K562 (cell line): ENCODE measurements at regions not wholly inside any gene's neighbourhood (a gene's known extent, or its start where the extent isn't known, plus 50 kb on each side); places are given as distances from the start of the nearest gene placed in this dataset.

Experiments used
- ATAC-seq: fragments of 200-7000 bp; cut with Tn5 transposase; 3 replicates; pipeline ENCODE4 v1.9.1; 2020; ENCODE audit warnings: moderate library complexity
- BruUV-seq: library from RNA; stranded (reverse); fragments of 400-500 nt; replicated peaks from 2 replicates; lab custom pipeline; 2021; lab: Mats Ljungman, UMichigan
- CTCF ChIA-PET: fragments of 300-600 bp; formaldehyde crosslinking; extraction: SDS; loops from one replicate; lab custom pipeline; 2021; ENCODE audit warnings: low intra/inter-chr PET ratio; lab: Yijun Ruan, JAX
- POLR2A ChIA-PET: fragments of 300-600, 350-650 bp; sonication (Branson Sonifier 250); formaldehyde crosslinking; extraction: SDS; loops from one replicate; lab custom pipeline; 2021; ENCODE audit warnings: antibody characterized with exemption, inconsistent platforms; lab: Yijun Ruan, JAX
- DNase-seq, 4 experiments: peaks; one replicate each; pipeline versions ENCODE4 v3.0.0 to v3.0.0-alpha.2; 2011 to 2018; ENCODE audit warnings: low spot score in 3 of 4, mixed read lengths in 3 of 4; ENCODE audit errors: extremely low read depth in 1 of 4
- FAIRE-seq: peaks from 2 replicates; lab custom pipeline; 2011; peaks lifted over from hg19 to GRCh38; lab: Jason Lieb, UNC
- H2AFZ ChIP-seq: 2 replicates; pipeline ENCODE4 v1.6.0; 2011; ENCODE audit warnings: low read depth, low read length, control low read depth, inconsistent platforms
- H3K27ac ChIP-seq: fragments of 200-600 bp; 3 replicates; pipeline ENCODE4 v1.8.0; 2011; ENCODE audit warnings: low read depth, mild to moderate bottlenecking, control low read depth, inconsistent platforms, low read length, moderate library complexity, mixed read lengths; ENCODE audit errors: extremely low read depth
- H3K27me3 ChIP-seq, 2 experiments: fragments of 300-600 bp in 1 of 2; 2 replicates in 1 of 2; 3 replicates in 1 of 2; pipeline versions ENCODE4 v1.6.0 to v1.8.0; 2011; ENCODE audit warnings: inconsistent platforms in 2 of 2, low read length in 2 of 2, mild to moderate bottlenecking in 1 of 2, mixed read lengths in 1 of 2, moderate library complexity in 1 of 2; ENCODE audit not compliant: control insufficient read depth in 2 of 2, insufficient read depth in 2 of 2
- H3K36me3 ChIP-seq: fragments of 300-600 bp; 3 replicates; pipeline ENCODE4 v1.8.0; 2011; ENCODE audit warnings: mild to moderate bottlenecking, low read length, inconsistent platforms; ENCODE audit not compliant: control insufficient read depth, insufficient read depth
- H3K4me1 ChIP-seq, 2 experiments: fragments of 200-600 bp in 1 of 2; replicated peaks in 1 of 2; 2 replicates in 1 of 2; 3 replicates in 1 of 2; pipeline versions ENCODE4 v1.5.1 to v1.8.0; 2011; ENCODE audit warnings: inconsistent platforms in 2 of 2, low read length in 2 of 2, mild to moderate bottlenecking in 1 of 2, mixed read lengths in 1 of 2, moderate library complexity in 1 of 2; ENCODE audit not compliant: control insufficient read depth in 2 of 2, insufficient read depth in 2 of 2
- H3K4me2 ChIP-seq: 2 replicates; pipeline ENCODE4 v1.6.1; 2011; ENCODE audit warnings: low read length, control low read depth, inconsistent platforms, mixed read lengths; ENCODE audit not compliant: insufficient read depth
- H3K4me3 ChIP-seq: fragments of 200-600 bp; sonication (generic), shearing (Covaris generic); 2 replicates; pipeline ENCODE4 v1.5.1; 2016; ENCODE audit warnings: control low read depth, inconsistent platforms
- H3K79me2 ChIP-seq: fragments of 200-600 bp; 3 replicates; pipeline ENCODE4 v1.8.0; 2011; ENCODE audit warnings: low read length, inconsistent platforms; ENCODE audit not compliant: control insufficient read depth, insufficient read depth
- H3K9ac ChIP-seq, 2 experiments: 2 replicates each; pipeline versions ENCODE4 v1.6.0 to v1.6.1; 2011; ENCODE audit warnings: low read depth in 2 of 2, low read length in 2 of 2, control low read depth in 1 of 2, inconsistent platforms in 1 of 2, mild to moderate bottlenecking in 1 of 2, mixed read lengths in 1 of 2; ENCODE audit not compliant: insufficient read depth in 1 of 2
- H3K9me1 ChIP-seq: one replicate; pipeline ENCODE4 v1.6.0; 2011; ENCODE audit warnings: inconsistent platforms, mild to moderate bottlenecking, low read length, moderate library complexity; ENCODE audit not compliant: control insufficient read depth, insufficient read depth
- H3K9me3 ChIP-seq: replicated peaks from 2 replicates; pipeline ENCODE4 v1.5.1; 2011; ENCODE audit warnings: low read depth, low read length, inconsistent platforms; ENCODE audit not compliant: control insufficient read depth, insufficient read depth
- H4K20me1 ChIP-seq: replicated peaks from 2 replicates; pipeline ENCODE4 v1.6.1; 2011; ENCODE audit warnings: low read length, inconsistent platforms, mixed read lengths; ENCODE audit not compliant: control insufficient read depth, insufficient read depth
- ADNP ChIP-seq: fragments of 200-800 bp; sonication (Bioruptor generic); IDR thresholded peaks from 2 replicates; pipeline ENCODE4 v1.6.1; 2016; ENCODE audit warnings: missing genetic modification characterization, missing compliant biosample characterization
- CBX5 ChIP-seq: IDR thresholded peaks from 2 replicates; pipeline ENCODE4 v1.6.1; 2014; ENCODE audit warnings: low read depth, borderline replicate concordance
- MLLT1 ChIP-seq, 2 experiments: fragments of 450-650 bp; IDR thresholded peaks; 2 replicates each; pipeline ENCODE4 v1.6.1; 2016
- RAD21 ChIP-seq, 2 experiments: fragments of 250-450 bp in 1 of 2; fragments of 450-650 bp in 1 of 2; sonication (Bioruptor Pico) in 1 of 2; formaldehyde crosslinking in 1 of 2; IDR thresholded peaks in 1 of 2; conservative IDR thresholded peaks in 1 of 2; 2 replicates each; pipeline versions ENCODE4 v1.4.0 to v1.8.0; 2020 to 2022; ENCODE audit warnings: mild to moderate bottlenecking in 2 of 2, moderate library complexity in 1 of 2
- ZBTB12 ChIP-seq: fragments of 250-450 bp; sonication (Bioruptor Pico); IDR thresholded peaks from 2 replicates; pipeline ENCODE4 v1.4.0; 2020
- ZNF3 ChIP-seq: fragments of 250-450 bp; sonication (Bioruptor Pico); IDR thresholded peaks from 2 replicates; pipeline ENCODE4 v1.5.0; 2021; ENCODE audit warnings: mild to moderate bottlenecking, moderate library complexity
- ZNF584 ChIP-seq: fragments of 200-800 bp; sonication (Bioruptor generic); IDR thresholded peaks from 2 replicates; pipeline ENCODE4 v1.6.1; 2016; ENCODE audit warnings: low read depth, mild to moderate bottlenecking, missing genetic modification characterization, missing compliant biosample characterization
- WGBS: fragments of 100-300 bp; shearing (Covaris generic); methylation state at CpG from one replicate; pipeline ENCODE4 v1.1.6; 2016; ENCODE audit warnings: low coverage, mixed read lengths; ENCODE audit not compliant: insufficient coverage; ENCODE audit errors: missing lambda C conversion rate; 5-methylcytosine and 5-hydroxymethylcytosine counted together
- in situ Hi-C: fragments of 300-500 bp; cut with MboI; formaldehyde crosslinking; loops from 4 replicates; pipeline ENCODE4 v1.15.0; 2018; ENCODE audit warnings: inconsistent platforms, mixed read lengths
- intact Hi-C: fragments of 100-400 bp; cut with micrococcal nuclease; formaldehyde crosslinking; loops from 2 replicates; pipeline ENCODE4 v1.14.2; 2022

GRCh38 chr7:152905949-152906348 is 146.4 kb downstream of the ACTR3B start:
- no peak for ATAC-seq
- Histone ChIP-seq H3K4me2 (no peak overlapping the region), H3K9me3 (no peaks in the 10 kb centered on the region), H3K9ac (no peak overlapping the region), H3K27ac (no peak overlapping the region), H2AFZ (no peak overlapping the region), H3K36me3 (no peaks in the 10 kb centered on the region), H3K4me1 (peaks cover 0 to 6% of the 10 kb centered on the region in 2 experiments; a peak in 1 of 5 replicates), H3K4me3 (no peak overlapping the region), H3K27me3 (peaks cover 65 to 79% of the 10 kb centered on the region in 2 experiments), H3K9me1 (no peaks in the 10 kb centered on the region), H3K79me2 (no peaks in the 10 kb centered on the region), H4K20me1 (peaks cover 3% of the 10 kb centered on the region; the same call in 1 of the 2 replicates)
- DNase-seq, result no peak
- ChIA-PET POLR2A (no interaction called here), CTCF (no interaction called here)
- in situ Hi-C loops, result no loop called here
- 0% methylated on average over 2 of the region's 2 CpGs for WGBS
- peak; percentile 15 for FAIRE-seq
- TF ChIP-seq ZNF584 (no peak), RAD21 (CRISPR knock-in tag; conservative IDR thresholded peaks at IDR 0.05 in 1 of 2, IDR thresholded peaks at IDR 0.05 in 1 of 2) (no peak), ZBTB12 (CRISPR knock-in tag) (no peak), ZNF3 (CRISPR knock-in tag) (no peak), ADNP (tag) (no peak), CBX5 (no peak), MLLT1 (IDR thresholded peaks at IDR 0.05) (no peak)
- no TSS peak for BruUV-seq
- intact Hi-C loops, result loop anchor here (10.0 kb wide), 1 partner anchor 469 kb away; no protein-coding TSS in a partner anchor
